H9 (cell line): ENCODE measurements at regions not wholly inside any gene's neighbourhood (a gene's known extent, or its start where the extent isn't known, plus 50 kb on each side); places are given as distances from the start of the nearest gene placed in this dataset.

Experiments
- DNase-seq: peaks from one replicate; pipeline ENCODE4 v3.0.0-alpha.2; 2017
- H2AFZ ChIP-seq: one replicate; pipeline ENCODE4 v1.6.1; 2013; ENCODE audit warnings: mild to moderate bottlenecking, low read length, control low read depth, moderate library complexity
- H2AK5ac ChIP-seq: 2 replicates; pipeline ENCODE4 v1.6.1; 2013; ENCODE audit warnings: low read length, control low read depth, mixed read lengths; ENCODE audit not compliant: insufficient read length
- H2BK120ac ChIP-seq: one replicate; pipeline ENCODE4 v1.6.1; 2013; ENCODE audit warnings: low read depth, mild to moderate bottlenecking, low read length, control low read depth, inconsistent platforms; ENCODE audit not compliant: poor library complexity, severe bottlenecking
- H2BK12ac ChIP-seq: 2 replicates; pipeline ENCODE4 v1.6.1; 2013; ENCODE audit warnings: low read length, control low read depth, mixed read lengths, low read depth; ENCODE audit not compliant: insufficient read length
- H2BK15ac ChIP-seq: 2 replicates; pipeline ENCODE4 v1.6.1; 2013; ENCODE audit warnings: low read depth, low read length, control low read depth
- H2BK20ac ChIP-seq: one replicate; pipeline ENCODE4 v1.6.1; 2013; ENCODE audit warnings: low read depth, mild to moderate bottlenecking, low read length, control low read depth, inconsistent platforms; ENCODE audit not compliant: poor library complexity, severe bottlenecking
- H2BK5ac ChIP-seq: 2 replicates; pipeline ENCODE4 v1.6.1; 2013; ENCODE audit warnings: low read length, control low read depth, mixed read lengths; ENCODE audit not compliant: insufficient read length
- H3K14ac ChIP-seq: 2 replicates; pipeline ENCODE4 v1.6.1; 2013; ENCODE audit warnings: low read length, control low read depth; ENCODE audit not compliant: insufficient read depth
- H3K18ac ChIP-seq: 2 replicates; pipeline ENCODE4 v1.6.1; 2013; ENCODE audit warnings: low read depth, mild to moderate bottlenecking, mixed read lengths, low read length, control low read depth; ENCODE audit not compliant: insufficient read length
- H3K23ac ChIP-seq: 2 replicates; pipeline ENCODE4 v1.6.1; 2013; ENCODE audit warnings: low read length, control low read depth, mixed read lengths, low read depth; ENCODE audit not compliant: insufficient read length
- H3K23me2 ChIP-seq: 2 replicates; pipeline ENCODE4 v1.6.1; 2013; ENCODE audit warnings: low read depth, mild to moderate bottlenecking, mixed read lengths, low read length, control low read depth; ENCODE audit not compliant: insufficient read length, poor library complexity, severe bottlenecking
- H3K27ac ChIP-seq: 2 replicates; pipeline ENCODE4 v1.5.1; 2013; ENCODE audit warnings: low read length, control low read depth, mixed read lengths, low read depth; ENCODE audit not compliant: insufficient read length
- H3K27me3 ChIP-seq: 2 replicates; pipeline ENCODE4 v1.6.1; 2013; ENCODE audit warnings: low read length, control low read depth, inconsistent platforms; ENCODE audit not compliant: insufficient read depth
- H3K4ac ChIP-seq: 2 replicates; pipeline ENCODE4 v1.6.1; 2013; ENCODE audit warnings: low read depth, mild to moderate bottlenecking, control low read depth, inconsistent platforms, low read length, moderate library complexity
- H3K4me1 ChIP-seq: 2 replicates; pipeline ENCODE4 v1.6.1; 2013; ENCODE audit warnings: low read length, control low read depth, inconsistent platforms; ENCODE audit not compliant: insufficient read depth
- H3K4me2 ChIP-seq: 2 replicates; pipeline ENCODE4 v1.6.1; 2013; ENCODE audit warnings: low read length, control low read depth, mixed read lengths; ENCODE audit not compliant: insufficient read length, insufficient read depth
- H3K56ac ChIP-seq: 2 replicates; pipeline ENCODE4 v1.6.1; 2013; ENCODE audit warnings: low read depth, mild to moderate bottlenecking, mixed read lengths, low read length, control low read depth; ENCODE audit not compliant: insufficient read length
- H3K79me1 ChIP-seq: 2 replicates; pipeline ENCODE4 v1.6.1; 2013; ENCODE audit warnings: low read depth, mild to moderate bottlenecking, moderate library complexity, low read length, control low read depth, inconsistent platforms; ENCODE audit not compliant: insufficient read depth, poor library complexity, severe bottlenecking
- H3K79me2 ChIP-seq: 2 replicates; pipeline ENCODE4 v1.6.1; 2013; ENCODE audit warnings: low read length, control low read depth, inconsistent platforms; ENCODE audit not compliant: insufficient read depth
- H3K9ac ChIP-seq: 2 replicates; pipeline ENCODE4 v1.6.1; 2013; ENCODE audit warnings: low read length, control low read depth, mixed read lengths; ENCODE audit not compliant: insufficient read length; ENCODE audit errors: extremely low read depth
- H3K9me3 ChIP-seq: one replicate; pipeline ENCODE4 v1.6.1; 2013; ENCODE audit warnings: low read depth, low read length, inconsistent platforms; ENCODE audit not compliant: control insufficient read depth
- H3T11ph ChIP-seq: one replicate; pipeline ENCODE4 v1.6.1; 2013; ENCODE audit warnings: mild to moderate bottlenecking, low read length, control low read depth, inconsistent platforms
- H4K20me1 ChIP-seq: one replicate; pipeline ENCODE4 v1.6.1; 2013; ENCODE audit not compliant: control insufficient read depth, insufficient read length, insufficient read depth
- H4K5ac ChIP-seq: 2 replicates; pipeline ENCODE4 v1.6.1; 2013; ENCODE audit warnings: low read depth, mild to moderate bottlenecking, mixed read lengths, low read length, control low read depth; ENCODE audit not compliant: insufficient read length
- H4K8ac ChIP-seq: replicated peaks from 2 replicates; pipeline ENCODE4 v1.6.1; 2013; ENCODE audit warnings: low read length, control low read depth, mixed read lengths, low read depth; ENCODE audit not compliant: insufficient read length
- H4K91ac ChIP-seq: 2 replicates; pipeline ENCODE4 v1.6.1; 2013; ENCODE audit warnings: low read depth, mild to moderate bottlenecking, moderate library complexity, mixed read lengths, low read length, control low read depth; ENCODE audit not compliant: insufficient read length
- H3K27ac Mint-ChIP-seq, 3 experiments: 2 replicates in 2 of 3; 3 replicates in 1 of 3; pipeline ENCODE4 v1.8.0; 2020 to 2021; ENCODE audit warnings: mixed read lengths in 3 of 3, mild to moderate bottlenecking in 1 of 3, moderate library complexity in 1 of 3
- H3K27me3 Mint-ChIP-seq: 2 replicates; pipeline ENCODE4 v1.8.0; 2021; ENCODE audit warnings: low read depth, mild to moderate bottlenecking, moderate library complexity, mixed read lengths
- H3K36me3 Mint-ChIP-seq, 3 experiments: 2 replicates in 2 of 3; 3 replicates in 1 of 3; pipeline ENCODE4 v1.8.0; 2020 to 2021; ENCODE audit warnings: low read depth in 3 of 3, mixed read lengths in 3 of 3; ENCODE audit not compliant: insufficient read depth in 1 of 3
- H3K4me1 Mint-ChIP-seq, 2 experiments: 2 replicates each; pipeline ENCODE4 v1.8.0; 2020; ENCODE audit warnings: mixed read lengths in 2 of 2
- H3K4me3 Mint-ChIP-seq, 2 experiments: 2 replicates in 1 of 2; 3 replicates in 1 of 2; pipeline ENCODE4 v1.8.0; 2020 to 2021; ENCODE audit warnings: mild to moderate bottlenecking in 2 of 2, mixed read lengths in 2 of 2, moderate library complexity in 1 of 2
- H3K9me3 Mint-ChIP-seq, 2 experiments: 2 replicates in 1 of 2; 3 replicates in 1 of 2; pipeline ENCODE4 v1.8.0; 2020; ENCODE audit warnings: mild to moderate bottlenecking in 2 of 2, mixed read lengths in 2 of 2, moderate library complexity in 1 of 2
- WGBS: extraction: QIAGEN DNeasy Blood & Tissue Kit; methylation state at CpG from one replicate; pipeline ENCODE4 v1.1.7; 2013; ENCODE audit warnings: missing lambda C conversion rate, low lambda C conversion rate, mixed read lengths; ENCODE audit not compliant: insufficient read length; ENCODE audit errors: extremely low coverage; 5-methylcytosine and 5-hydroxymethylcytosine counted together
- TF ChIP-seq, protein P1 (sequence below): fragments of 200-600 bp; sonication (generic); conservative IDR thresholded peaks from 3 replicates; pipeline ENCODE4 v1.8.0; 2021; ENCODE audit warnings: antibody characterized with exemption, mild to moderate bottlenecking

DNA sequence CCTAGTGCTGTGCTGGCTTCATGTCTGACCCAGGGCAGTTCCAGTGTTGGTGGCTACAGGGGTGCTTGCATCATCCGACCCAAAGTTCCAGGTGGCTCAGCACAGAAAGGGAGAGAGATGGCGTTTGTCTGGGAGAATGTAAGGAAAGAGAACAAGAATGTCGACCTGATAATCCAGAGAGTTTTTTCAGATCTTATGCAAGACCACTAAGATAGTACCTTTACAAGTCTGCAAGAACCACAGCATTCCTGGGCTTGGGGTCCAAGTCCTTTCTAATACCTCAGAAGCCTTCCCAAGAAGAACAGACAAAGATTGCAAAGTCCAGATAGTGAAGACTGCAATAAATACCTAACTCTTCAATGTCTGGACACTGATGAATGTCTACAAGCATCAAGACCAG lies 363.0 kb upstream of the TOM1L1 start:
- H3K9me3 Mint-ChIP-seq, result no peaks in the 10 kb centered on the region; a peak in 2 of 5 replicates
- no peak overlapping the region for H3K4me3 Mint-ChIP-seq
- WGBS, result no CpG with 5 or more reads among the region's 3 CpGs

More for the DNA sequence above, 363.0 kb upstream of the TOM1L1 start:
- Histone ChIP-seq H3K56ac (no peak overlapping the region), H3K79me2 (no peaks in the 10 kb centered on the region), H4K5ac (no peak overlapping the region), H3K18ac (no peak overlapping the region), H3K23ac (no peak overlapping the region), H3K27ac (no peak overlapping the region), H3K4me2 (no peak overlapping the region), H4K8ac (no peak overlapping the region), H2AFZ (no peak overlapping the region), H3K9ac (no peak overlapping the region), H3K14ac (no peak overlapping the region), H3K27me3 (no peaks in the 10 kb centered on the region), H3T11ph (no peak overlapping the region), H3K4ac (no peak overlapping the region), H2BK5ac (no peak overlapping the region), H2AK5ac (no peak overlapping the region), H4K91ac (no peak overlapping the region), H2BK12ac (no peak overlapping the region), H3K4me1 (no peaks in the 10 kb centered on the region), H2BK20ac (no peak overlapping the region), H2BK15ac (no peak overlapping the region), H4K20me1 (no peaks in the 10 kb centered on the region), H3K79me1 (no peaks in the 10 kb centered on the region), H3K23me2 (no peaks in the 10 kb centered on the region), H3K9me3 (no peaks in the 10 kb centered on the region), H2BK120ac (no peak overlapping the region)
- Mint-ChIP-seq H3K27me3 (no peaks in the 10 kb centered on the region), H3K36me3 (peaks cover 0 to 4% (median 0%) of the 10 kb centered on the region in 3 experiments; a peak in 2 of 7 replicates), H3K27ac (no peak overlapping the region), H3K4me1 (no peaks in the 10 kb centered on the region)
- TF ChIP-seq, protein P1, sequence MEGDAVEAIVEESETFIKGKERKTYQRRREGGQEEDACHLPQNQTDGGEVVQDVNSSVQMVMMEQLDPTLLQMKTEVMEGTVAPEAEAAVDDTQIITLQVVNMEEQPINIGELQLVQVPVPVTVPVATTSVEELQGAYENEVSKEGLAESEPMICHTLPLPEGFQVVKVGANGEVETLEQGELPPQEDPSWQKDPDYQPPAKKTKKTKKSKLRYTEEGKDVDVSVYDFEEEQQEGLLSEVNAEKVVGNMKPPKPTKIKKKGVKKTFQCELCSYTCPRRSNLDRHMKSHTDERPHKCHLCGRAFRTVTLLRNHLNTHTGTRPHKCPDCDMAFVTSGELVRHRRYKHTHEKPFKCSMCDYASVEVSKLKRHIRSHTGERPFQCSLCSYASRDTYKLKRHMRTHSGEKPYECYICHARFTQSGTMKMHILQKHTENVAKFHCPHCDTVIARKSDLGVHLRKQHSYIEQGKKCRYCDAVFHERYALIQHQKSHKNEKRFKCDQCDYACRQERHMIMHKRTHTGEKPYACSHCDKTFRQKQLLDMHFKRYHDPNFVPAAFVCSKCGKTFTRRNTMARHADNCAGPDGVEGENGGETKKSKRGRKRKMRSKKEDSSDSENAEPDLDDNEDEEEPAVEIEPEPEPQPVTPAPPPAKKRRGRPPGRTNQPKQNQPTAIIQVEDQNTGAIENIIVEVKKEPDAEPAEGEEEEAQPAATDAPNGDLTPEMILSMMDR, result no peak
- no peak for DNase-seq
